OCI-LY7 (cell line): ENCODE measurements at regions not wholly inside any gene's neighbourhood (a gene's known extent, or its start where the extent isn't known, plus 50 kb on each side); places are given as distances from the start of the nearest gene placed in this dataset.

ENCODE experiments used
- BruUV-seq: library from RNA; stranded (reverse); fragments of 400-500 nt; replicated peaks from 2 replicates; lab custom pipeline; 2021; lab: Mats Ljungman, UMichigan
- CTCF ChIA-PET: fragments of 300-600 bp; sonication (Branson Sonifier 250); formaldehyde crosslinking; loops from one replicate; lab custom pipeline; 2022; ENCODE audit warnings: antibody characterized with exemption; ENCODE audit not compliant: unreplicated experiment; lab: Charles Lee
- POLR2A ChIA-PET: fragments of 300-600 bp; sonication (Branson Sonifier 250); formaldehyde crosslinking; loops from one replicate; lab custom pipeline; 2022; ENCODE audit warnings: antibody characterized with exemption; lab: Charles Lee
- DNase-seq: peaks from one replicate; pipeline ENCODE4 v3.0.0-alpha.2; 2015; ENCODE audit warnings: low spot score
- H2AFZ ChIP-seq: fragments of 200-600 bp; sonication (generic), shearing (Covaris generic); 2 replicates; pipeline ENCODE4 v1.6.1; 2014; ENCODE audit warnings: mild to moderate bottlenecking, antibody characterized with exemption, low read length, moderate library complexity
- H3K27ac ChIP-seq: fragments of 200-600 bp; sonication (generic); 2 replicates; pipeline ENCODE4 v1.5.1; 2014; ENCODE audit warnings: mixed run types, low read depth, mild to moderate bottlenecking, moderate library complexity, low read length, inconsistent platforms; ENCODE audit not compliant: poor library complexity, severe bottlenecking
- H3K36me3 ChIP-seq: fragments of 200-600 bp; sonication (generic); 2 replicates; pipeline ENCODE4 v1.6.1; 2014; ENCODE audit warnings: mild to moderate bottlenecking, antibody characterized with exemption, low read length, moderate library complexity, mixed read lengths; ENCODE audit not compliant: insufficient read depth
- H3K4me1 ChIP-seq: fragments of 200-600 bp; sonication (generic); 2 replicates; pipeline ENCODE4 v1.5.1; 2014; ENCODE audit warnings: mild to moderate bottlenecking, low read length; ENCODE audit not compliant: insufficient read depth, poor library complexity, severe bottlenecking
- H3K4me2 ChIP-seq: fragments of 200-600 bp; sonication (generic); 2 replicates; pipeline ENCODE4 v1.6.1; 2014; ENCODE audit warnings: mild to moderate bottlenecking, low read length
- H3K4me3 ChIP-seq: fragments of 200-600 bp; sonication (generic); 2 replicates; pipeline ENCODE4 v1.5.1; 2014; ENCODE audit warnings: mild to moderate bottlenecking, low read depth, low read length; ENCODE audit not compliant: poor library complexity, severe bottlenecking
- H3K79me2 ChIP-seq: fragments of 200-600 bp; sonication (generic); 2 replicates; pipeline ENCODE4 v1.6.1; 2016; ENCODE audit warnings: low read depth, mild to moderate bottlenecking, low read length, moderate library complexity, mixed read lengths; ENCODE audit not compliant: insufficient read depth
- H3K9me2 ChIP-seq: fragments of 200-600 bp; sonication (generic); 2 replicates; pipeline ENCODE4 v1.6.1; 2016; ENCODE audit warnings: mild to moderate bottlenecking, low read length, mixed read lengths; ENCODE audit not compliant: insufficient read depth
- H3K9me3 ChIP-seq: fragments of 200-600 bp; sonication (generic); 2 replicates; pipeline ENCODE4 v1.6.1; 2014; ENCODE audit warnings: mild to moderate bottlenecking, mixed run types, low read length, mixed read lengths
- H4K20me1 ChIP-seq: fragments of 200-600 bp; sonication (generic); 2 replicates; pipeline ENCODE4 v1.6.1; 2014; ENCODE audit warnings: mild to moderate bottlenecking, antibody characterized with exemption, low read length, moderate library complexity, mixed read lengths; ENCODE audit not compliant: insufficient read depth
- CTCF ChIP-seq: fragments of 200-600 bp; sonication (generic); conservative IDR thresholded peaks from 2 replicates; pipeline ENCODE4 v1.5.1; 2014; ENCODE audit warnings: mild to moderate bottlenecking, antibody characterized with exemption, low read length, moderate library complexity, mixed read lengths
- EZH2phosphoT487 ChIP-seq: fragments of 200-600 bp; sonication (generic); IDR thresholded peaks from 2 replicates; pipeline ENCODE4 v1.6.1; 2018; ENCODE audit warnings: low read depth, borderline replicate concordance, mild to moderate bottlenecking, mixed run types, antibody characterized with exemption, low read length, moderate library complexity, mixed read lengths
- intact Hi-C: fragments of 100-400 bp; cut with micrococcal nuclease; formaldehyde crosslinking; loops from one replicate; pipeline ENCODE4 v1.10.0; 2022; ENCODE audit not compliant: unreplicated experiment

DNA sequence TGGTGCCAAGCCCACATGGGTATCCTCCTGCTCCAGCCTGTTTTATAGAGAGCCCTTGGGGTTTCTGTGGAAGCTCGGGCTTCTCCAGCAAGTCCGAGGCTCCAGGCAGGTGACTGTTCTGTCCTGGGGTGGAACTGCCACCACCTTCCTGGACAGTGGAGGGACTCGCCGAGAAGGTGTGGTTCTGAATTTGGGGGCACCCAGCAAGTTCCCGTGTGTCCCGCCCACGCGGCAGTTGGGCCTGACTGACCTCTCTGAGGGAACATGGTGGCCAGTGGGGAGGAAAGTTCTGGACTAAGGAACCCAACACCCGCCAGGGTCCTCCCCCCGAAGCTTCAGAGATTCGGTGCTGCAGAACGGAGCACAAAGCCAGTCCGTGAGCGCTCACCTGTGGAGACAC, 158.1 kb upstream of the C1orf174 start:
- no peak for DNase-seq
- Histone ChIP-seq H3K4me3 (no peak overlapping the region), H3K9me3 (no peaks in the 10 kb centered on the region), H3K4me2 (peak overlapping the region; percentile 16; the same call in 1 of the 2 replicates), H3K9me2 (no peaks in the 10 kb centered on the region), H3K79me2 (no peaks in the 10 kb centered on the region), H3K36me3 (no peaks in the 10 kb centered on the region), H3K4me1 (peaks cover 19% of the 10 kb centered on the region), H3K27ac (no peak overlapping the region), H2AFZ (peak overlapping the region; percentile 53; the same call in 1 of the 2 replicates), H4K20me1 (no peaks in the 10 kb centered on the region)
- BruUV-seq: no TSS peak
- ChIA-PET CTCF (no interaction called here), POLR2A (interaction anchor here (1.3 kb wide), 1 partner anchor 10 kb away, joined by 4 read pairs; no protein-coding TSS in a partner anchor)
- TF ChIP-seq EZH2phosphoT487 (no peak), CTCF (no peak)
- intact Hi-C loops: no loop called here

GRCh38 chr1:4058706-4059105, 158.6 kb upstream of the C1orf174 start:
- CTCF ChIA-PET: no interaction called here
- no TSS peak for BruUV-seq
- H3K36me3 ChIP-seq: no peaks in the 10 kb centered on the region

GRCh38 chr1:4059270-4059669, 159.2 kb upstream of the C1orf174 start:
- no TSS peak for BruUV-seq
- Histone ChIP-seq H4K20me1 (no peaks in the 10 kb centered on the region), H3K4me2 (peak overlapping the region; percentile 16; the same call in 1 of the 2 replicates), H3K27ac (no peak overlapping the region), H3K9me2 (no peaks in the 10 kb centered on the region), H3K36me3 (no peaks in the 10 kb centered on the region), H3K4me1 (peaks cover 19% of the 10 kb centered on the region), H3K4me3 (no peak overlapping the region), H3K79me2 (no peaks in the 10 kb centered on the region), H3K9me3 (no peaks in the 10 kb centered on the region), H2AFZ (peak overlapping the region; percentile 53; the same call in 1 of the 2 replicates)
- ChIA-PET CTCF (no interaction called here), POLR2A (no interaction called here)
- intact Hi-C loops: no loop called here
- TF ChIP-seq CTCF: no peak
- no peak for TF ChIP-seq EZH2phosphoT487
- no peak for DNase-seq

More at GRCh38 chr1:4058706-4059105, 158.6 kb upstream of the C1orf174 start:
- intact Hi-C loops: no loop called here
- no peaks in the 10 kb centered on the region for H3K9me2 ChIP-seq
- H3K4me1 ChIP-seq: peaks cover 19% of the 10 kb centered on the region
- POLR2A ChIA-PET: no interaction called here
- TF ChIP-seq EZH2phosphoT487: no peak
- H2AFZ ChIP-seq: peak overlapping the region; percentile 53; the same call in 1 of the 2 replicates
- H3K27ac ChIP-seq: no peak overlapping the region
- peak overlapping the region; percentile 16; the same call in 1 of the 2 replicates for H3K4me2 ChIP-seq
- no peak for DNase-seq
- H3K4me3 ChIP-seq: no peak overlapping the region
- H3K9me3 ChIP-seq: no peaks in the 10 kb centered on the region
- no peaks in the 10 kb centered on the region for H4K20me1 ChIP-seq
- H3K79me2 ChIP-seq: no peaks in the 10 kb centered on the region
